Suprapubic skin (tissue), 4 donors: ENCODE measurements at regions not wholly inside any gene's neighbourhood (a gene's known extent, or its start where the extent isn't known, plus 50 kb on each side); places are given as distances from the start of the nearest gene placed in this dataset.
"Not testable (repeated sequence)": the region's sequence is repeated elsewhere in the genome, so short reads cannot be mapped to it uniquely, and the experiment has no call there.

ENCODE experiments used
- DNase-seq, 2 donors: peaks; one replicate each; pipeline ENCODE4 v3.0.0-alpha.2; 2019; ENCODE audit warnings: low spot score in 2 of 2
- H3K27ac ChIP-seq: fragments of 200-600 bp; sonication (generic); one replicate; pipeline ENCODE4 v1.5.1; 2019
- H3K27me3 ChIP-seq: fragments of 200-600 bp; sonication (generic); one replicate; pipeline ENCODE4 v1.5.1; 2019
- H3K36me3 ChIP-seq: fragments of 200-600 bp; sonication (generic); one replicate; pipeline ENCODE4 v1.5.1; 2019
- H3K4me1 ChIP-seq: fragments of 200-600 bp; sonication (generic); one replicate; pipeline ENCODE4 v1.5.1; 2019
- H3K4me3 ChIP-seq: fragments of 200-600 bp; sonication (generic); one replicate; pipeline ENCODE4 v1.5.1; 2019; ENCODE audit warnings: mild to moderate bottlenecking
- H3K9me3 ChIP-seq: fragments of 200-600 bp; sonication (generic); one replicate; pipeline ENCODE4 v1.5.1; 2019
- CTCF ChIP-seq, 2 donors: fragments of 200-600 bp in 1 of 2; fragments of 450-650 bp in 1 of 2; sonication (generic) in 1 of 2; IDR thresholded peaks; one replicate each; pipeline ENCODE4 v1.5.1; 2016 to 2019; ENCODE audit warnings: antibody characterized with exemption in 2 of 2, mild to moderate bottlenecking in 1 of 2, moderate library complexity in 1 of 2
- EP300 ChIP-seq: sonication (generic); formaldehyde crosslinking; IDR thresholded peaks from one replicate; pipeline ENCODE4 v1.6.1; 2017; ENCODE audit warnings: antibody characterized with exemption
- POLR2A ChIP-seq, 2 donors: fragments of 450-650 bp; IDR thresholded peaks; one replicate each; pipeline ENCODE4 v1.6.1; 2017; ENCODE audit warnings: antibody characterized with exemption in 2 of 2, mild to moderate bottlenecking in 2 of 2, moderate library complexity in 2 of 2
- POLR2AphosphoS5 ChIP-seq, 3 donors: sonication (generic); formaldehyde crosslinking; IDR thresholded peaks; one replicate each; pipeline ENCODE4 v1.6.1; 2017; ENCODE audit warnings: antibody characterized with exemption in 3 of 3
- WGBS: methylation state at CpG from one replicate; pipeline ENCODE4 v1.1.5; 2018; 5-methylcytosine and 5-hydroxymethylcytosine counted together

- DNase-seq: no peak
- 86% methylated on average over 10 of the region's 21 CpGs for WGBS
- H3K27ac ChIP-seq: no peak overlapping the region
- H3K4me1 ChIP-seq: no peaks in the 10 kb centered on the region
- no peaks in the 10 kb centered on the region for H3K27me3 ChIP-seq
- no peaks in the 10 kb centered on the region for H3K36me3 ChIP-seq
- H3K4me3 ChIP-seq: no peak overlapping the region
- H3K9me3 ChIP-seq: no peaks in the 10 kb centered on the region
- TF ChIP-seq POLR2AphosphoS5 (IDR thresholded peaks at IDR 0.05) (no peak), CTCF (IDR thresholded peaks at IDR 0.05) (no peak), POLR2A (IDR thresholded peaks at IDR 0.05) (no peak), EP300 (no peak)
These were observed 108.9 kb upstream of the CCZ1B start for GRCh38 chr7:6934981-6935380.

- H3K27me3 ChIP-seq, DNase-seq, H3K9me3 ChIP-seq, H3K27ac ChIP-seq, H3K4me3 ChIP-seq, H3K4me1 ChIP-seq, H3K36me3 ChIP-seq: not testable (repeated sequence)
- WGBS: 68% methylated on average over 4 of the region's 7 CpGs
These were observed 110.6 kb upstream of the CCZ1B start for GRCh38 chr7:6936626-6937025.

GRCh38 chr7:6937746-6938145, 111.7 kb upstream of the CCZ1B start:
- WGBS: 87% methylated on average over 8 of the region's 9 CpGs
- not testable (repeated sequence) for H3K9me3 ChIP-seq, DNase-seq, H3K4me1 ChIP-seq, H3K27ac ChIP-seq, H3K36me3 ChIP-seq, H3K27me3 ChIP-seq, H3K4me3 ChIP-seq

GRCh38 chr7:6938284-6938683, 112.2 kb upstream of the CCZ1B start:
- peak in 1 of 2 donors; percentile 38 for TF ChIP-seq CTCF (IDR thresholded peaks at IDR 0.05)
- not testable (repeated sequence) for H3K9me3 ChIP-seq, DNase-seq

GRCh38 chr7:6939126-6939525, 113.1 kb upstream of the CCZ1B start:
- H3K9me3 ChIP-seq, H3K27ac ChIP-seq, H3K27me3 ChIP-seq, H3K36me3 ChIP-seq, DNase-seq, H3K4me1 ChIP-seq, H3K4me3 ChIP-seq: not testable (repeated sequence)
- WGBS: 88% methylated on average over 8 of the region's 11 CpGs

More at GRCh38 chr7:6938284-6938683, 112.2 kb upstream of the CCZ1B start:
- H3K36me3 ChIP-seq, H3K4me1 ChIP-seq, H3K27me3 ChIP-seq, H3K27ac ChIP-seq, H3K4me3 ChIP-seq: not testable (repeated sequence)
- 23% methylated on average over 4 of the region's 4 CpGs for WGBS

GRCh38 chr7:6939896-6940295, 113.8 kb upstream of the CCZ1B start:
- not testable (repeated sequence) for H3K36me3 ChIP-seq, H3K27ac ChIP-seq, H3K4me1 ChIP-seq, DNase-seq, H3K27me3 ChIP-seq, H3K4me3 ChIP-seq, H3K9me3 ChIP-seq
- 81% methylated on average over 16 of the region's 17 CpGs for WGBS

- not testable (repeated sequence) for H3K27ac ChIP-seq, H3K9me3 ChIP-seq, H3K4me1 ChIP-seq, DNase-seq, H3K27me3 ChIP-seq, H3K4me3 ChIP-seq, H3K36me3 ChIP-seq
- WGBS: 70% methylated on average over 5 of the region's 5 CpGs
These were observed 120.8 kb upstream of the CCZ1B start for GRCh38 chr7:6946873-6947272.

GRCh38 chr7:6950231-6950630, 124.2 kb upstream of the CCZ1B start:
- H3K36me3 ChIP-seq, H3K27me3 ChIP-seq, H3K27ac ChIP-seq, H3K4me3 ChIP-seq, H3K9me3 ChIP-seq, DNase-seq, H3K4me1 ChIP-seq: not testable (repeated sequence)
- WGBS: 54% methylated on average over 15 of the region's 15 CpGs

GRCh38 chr7:6951553-6951952, 125.5 kb upstream of the CCZ1B start:
- not testable (repeated sequence) for DNase-seq, H3K9me3 ChIP-seq
- WGBS: 89% methylated on average over 2 of the region's 2 CpGs

More at GRCh38 chr7:6951553-6951952, 125.5 kb upstream of the CCZ1B start:
- not testable (repeated sequence) for H3K27ac ChIP-seq, H3K4me1 ChIP-seq, H3K36me3 ChIP-seq, H3K4me3 ChIP-seq, H3K27me3 ChIP-seq
